Nephron (organoid): ENCODE measurements at regions not wholly inside any gene's neighbourhood (a gene's known extent, or its start where the extent isn't known, plus 50 kb on each side); places are given as distances from the start of the nearest gene placed in this dataset.
"Not testable (repeated sequence)": the region's sequence is repeated elsewhere in the genome, so short reads cannot be mapped to it uniquely, and the experiment has no call there.

ENCODE experiments used
- H3K27ac Mint-ChIP-seq, 3 experiments: 2 replicates each; pipeline ENCODE4 v1.8.0; 2020; ENCODE audit warnings: mixed read lengths in 3 of 3, mild to moderate bottlenecking in 2 of 3, moderate library complexity in 1 of 3
- H3K27me3 Mint-ChIP-seq: 2 replicates; pipeline ENCODE4 v1.8.0; 2021; ENCODE audit warnings: low read depth, mild to moderate bottlenecking, moderate library complexity, mixed read lengths
- H3K36me3 Mint-ChIP-seq: 2 replicates; pipeline ENCODE4 v1.8.0; 2020; ENCODE audit warnings: low read depth, mixed read lengths
- H3K4me1 Mint-ChIP-seq: 2 replicates; pipeline ENCODE4 v1.8.0; 2020; ENCODE audit warnings: mixed read lengths
- H3K4me3 Mint-ChIP-seq, 3 experiments: 2 replicates each; pipeline ENCODE4 v1.8.0; 2020; ENCODE audit warnings: mild to moderate bottlenecking in 3 of 3, mixed read lengths in 3 of 3, moderate library complexity in 2 of 3
- H3K9me3 Mint-ChIP-seq: 2 replicates; pipeline ENCODE4 v1.8.0; 2020; ENCODE audit warnings: mixed read lengths
- CTCF ChIP-seq, 3 experiments: fragments of 200-600 bp; sonication (generic); IDR thresholded peaks; one replicate each; pipeline ENCODE4 v1.5.0; 2021; ENCODE audit warnings: antibody characterized with exemption in 3 of 3; ENCODE audit not compliant: unreplicated experiment in 3 of 3

GRCh38 chr16:54985156-54985555, 54.5 kb downstream of the IRX5 start:
- Mint-ChIP-seq H3K27ac (no peak overlapping the region), H3K9me3 (no peaks in the 10 kb centered on the region)

GRCh38 chr16:54985668-54986067, 55.0 kb downstream of the IRX5 start:
- H3K27ac Mint-ChIP-seq: no peak overlapping the region

More at GRCh38 chr16:54985156-54985555, 54.5 kb downstream of the IRX5 start:
- Mint-ChIP-seq H3K27me3 (peaks cover 53% of the 10 kb centered on the region), H3K4me1 (peaks cover 13% of the 10 kb centered on the region), H3K4me3 (no peak overlapping the region), H3K36me3 (no peaks in the 10 kb centered on the region)
- TF ChIP-seq CTCF (IDR thresholded peaks at IDR 0.05; ENCODE audit: unreplicated experiment in 3 of 3): no peak

GRCh38 chr16:54986409-54986808, 55.7 kb downstream of the IRX5 start:
- TF ChIP-seq CTCF (IDR thresholded peaks at IDR 0.05; ENCODE audit: unreplicated experiment in 3 of 3): no peak
- no peaks in the 10 kb centered on the region for H3K9me3 Mint-ChIP-seq
- H3K27me3 Mint-ChIP-seq: peaks cover 47% of the 10 kb centered on the region
- no peak overlapping the region for H3K4me3 Mint-ChIP-seq
- H3K36me3 Mint-ChIP-seq: no peaks in the 10 kb centered on the region
- H3K27ac Mint-ChIP-seq: no peak overlapping the region
- peaks cover 13% of the 10 kb centered on the region for H3K4me1 Mint-ChIP-seq

More at GRCh38 chr16:54985668-54986067, 55.0 kb downstream of the IRX5 start:
- H3K9me3 Mint-ChIP-seq: no peaks in the 10 kb centered on the region
- no peaks in the 10 kb centered on the region for H3K36me3 Mint-ChIP-seq
- peaks cover 13% of the 10 kb centered on the region for H3K4me1 Mint-ChIP-seq
- no peak for TF ChIP-seq CTCF (IDR thresholded peaks at IDR 0.05; ENCODE audit: unreplicated experiment in 3 of 3)
- peaks cover 53% of the 10 kb centered on the region for H3K27me3 Mint-ChIP-seq
- no peak overlapping the region for H3K4me3 Mint-ChIP-seq

- H3K9me3 Mint-ChIP-seq: no peaks in the 10 kb centered on the region
- TF ChIP-seq CTCF (IDR thresholded peaks at IDR 0.05; ENCODE audit: unreplicated experiment in 3 of 3): no peak
- no peak overlapping the region for H3K4me3 Mint-ChIP-seq
- peaks cover 13% of the 10 kb centered on the region for H3K4me1 Mint-ChIP-seq
- no peaks in the 10 kb centered on the region for H3K36me3 Mint-ChIP-seq
- peaks cover 42% of the 10 kb centered on the region for H3K27me3 Mint-ChIP-seq
- H3K27ac Mint-ChIP-seq: no peak overlapping the region
These were observed 56.4 kb downstream of the IRX5 start for GRCh38 chr16:54987081-54987480.

- Mint-ChIP-seq H3K27me3 (peaks cover 56% of the 10 kb centered on the region), H3K4me3 (no peak overlapping the region), H3K4me1 (peaks cover 5% of the 10 kb centered on the region)
These were observed 60.9 kb downstream of the IRX5 start for GRCh38 chr16:54991525-54991924.

GRCh38 chr16:54991946-54992345, 61.3 kb downstream of the IRX5 start:
- H3K36me3 Mint-ChIP-seq, H3K9me3 Mint-ChIP-seq, H3K4me1 Mint-ChIP-seq, H3K27ac Mint-ChIP-seq, H3K4me3 Mint-ChIP-seq: not testable (repeated sequence)
- H3K27me3 Mint-ChIP-seq: peaks cover 60% of the 10 kb centered on the region

More at GRCh38 chr16:54991525-54991924, 60.9 kb downstream of the IRX5 start:
- no peak for TF ChIP-seq CTCF (IDR thresholded peaks at IDR 0.05; ENCODE audit: unreplicated experiment in 3 of 3)
- H3K36me3 Mint-ChIP-seq: no peaks in the 10 kb centered on the region
- H3K27ac Mint-ChIP-seq: no peak overlapping the region
- H3K9me3 Mint-ChIP-seq: no peaks in the 10 kb centered on the region
